ENCODE measurements at regions not wholly inside any gene's neighbourhood (a gene's known extent, or its start where the extent isn't known, plus 50 kb on each side); places are given as distances from the start of the nearest gene placed in this dataset.

- TF ChIP-seq CTCF (IDR thresholded peaks at IDR 0.05; ENCODE audit: insufficient read depth, low read length) (no peak), GABPA (IDR thresholded peaks at IDR 0.05; ENCODE audit: low read depth) (no peak), POLR2AphosphoS5 (IDR thresholded peaks at IDR 0.05; ENCODE audit: low read depth) (no peak), SPI1 (IDR thresholded peaks at IDR 0.05; ENCODE audit: borderline replicate concordance, low read depth) (no peak)
These were observed 201.8 kb upstream of the TPM1 start for GRCh38 chr15:62840526-62841268.
